ENCODE measurements at regions not wholly inside any gene's neighbourhood (a gene's known extent, or its start where the extent isn't known, plus 50 kb on each side); places are given as distances from the start of the nearest gene placed in this dataset.

GRCh38 chr17:71966459-71967313, 154.1 kb upstream of the SOX9 start:
- DNase-seq (ENCODE audit: low read depth) = no peak

- no peak for DNase-seq (ENCODE audit: low read depth)
Measured at GRCh38 chr17:71969500-71969899, 151.3 kb upstream of the SOX9 start.

GRCh38 chr17:71970312-71970711, 150.5 kb upstream of the SOX9 start:
- DNase-seq (ENCODE audit: low read depth) = peak; percentile 10

- no peak for DNase-seq (ENCODE audit: low read depth)
Measured at GRCh38 chr17:71974051-71974450, 146.8 kb upstream of the SOX9 start.

GRCh38 chr17:71975331-71975801, 145.5 kb upstream of the SOX9 start:
- peak; percentile 68 for DNase-seq (ENCODE audit: low read depth)

- DNase-seq (ENCODE audit: low read depth) = peak; percentile 97
Measured at GRCh38 chr17:71976011-71976649, 144.7 kb upstream of the SOX9 start.

- DNase-seq (ENCODE audit: low read depth) = no peak
Measured at GRCh38 chr17:71978435-71978834, 142.4 kb upstream of the SOX9 start.

GRCh38 chr17:71980171-71980570, 140.6 kb upstream of the SOX9 start:
- DNase-seq (ENCODE audit: low read depth) = peak; percentile 7

- no peak for DNase-seq (ENCODE audit: low read depth)
Measured at GRCh38 chr17:71983828-71984227, 137.0 kb upstream of the SOX9 start.

GRCh38 chr17:71985111-71986039, 135.4 kb upstream of the SOX9 start:
- no peak for DNase-seq (ENCODE audit: low read depth)

- DNase-seq (ENCODE audit: low read depth) = no peak
Measured at GRCh38 chr17:71986886-71987285, 133.9 kb upstream of the SOX9 start.

GRCh38 chr17:71987634-71988033, 133.2 kb upstream of the SOX9 start:
- DNase-seq (ENCODE audit: low read depth) = peak; percentile 67

- DNase-seq (ENCODE audit: low read depth) = no peak
Measured at GRCh38 chr17:71989117-71989516, 131.7 kb upstream of the SOX9 start.

GRCh38 chr17:71993363-71993762, 127.5 kb upstream of the SOX9 start:
- no peak for DNase-seq (ENCODE audit: low read depth)

- DNase-seq (ENCODE audit: low read depth) = peak; percentile 23
Measured at GRCh38 chr17:71995590-71995989, 125.2 kb upstream of the SOX9 start.

- DNase-seq (ENCODE audit: low read depth) = peak; percentile 59
Measured at GRCh38 chr17:72004011-72004427, 116.8 kb upstream of the SOX9 start.

GRCh38 chr17:72004611-72005331, 116.0 kb upstream of the SOX9 start:
- no peak for DNase-seq (ENCODE audit: low read depth)

GRCh38 chr17:72005332-72006163, 115.3 kb upstream of the SOX9 start:
- DNase-seq (ENCODE audit: low read depth) = no peak

GRCh38 chr17:72008236-72008876, 112.5 kb upstream of the SOX9 start:
- DNase-seq (ENCODE audit: low read depth) = no peak

- DNase-seq (ENCODE audit: low read depth) = no peak
Measured at GRCh38 chr17:72011561-72011960, 109.3 kb upstream of the SOX9 start.

Measured in RPMI7951 (cell line).